Transverse colon (tissue), 4 donors: ENCODE measurements at regions not wholly inside any gene's neighbourhood (a gene's known extent, or its start where the extent isn't known, plus 50 kb on each side); places are given as distances from the start of the nearest gene placed in this dataset.

Experiments
- CTCF ChIP-seq, 5 experiments: fragments of 200-600 bp in 3 of 5; fragments of 450-650 bp in 2 of 5; sonication (generic) in 3 of 5; IDR thresholded peaks; 1 replicate in 2 of 5; 2 replicates in 3 of 5; pipeline ENCODE4 v1.5.1; 2016 to 2017; ENCODE audit warnings: antibody characterized with exemption in 5 of 5, inconsistent platforms in 3 of 5, mild to moderate bottlenecking in 2 of 5, moderate library complexity in 1 of 5
- POLR2A ChIP-seq: fragments of 450-650 bp; IDR thresholded peaks from one replicate; pipeline ENCODE4 v1.6.1; 2016; ENCODE audit warnings: antibody characterized with exemption, mild to moderate bottlenecking, moderate library complexity
- POLR2AphosphoS5 ChIP-seq, 3 donors: sonication (generic); formaldehyde crosslinking; IDR thresholded peaks; one replicate each; pipeline ENCODE4 v1.6.1; 2016; ENCODE audit warnings: antibody characterized with exemption in 3 of 3

DNA sequence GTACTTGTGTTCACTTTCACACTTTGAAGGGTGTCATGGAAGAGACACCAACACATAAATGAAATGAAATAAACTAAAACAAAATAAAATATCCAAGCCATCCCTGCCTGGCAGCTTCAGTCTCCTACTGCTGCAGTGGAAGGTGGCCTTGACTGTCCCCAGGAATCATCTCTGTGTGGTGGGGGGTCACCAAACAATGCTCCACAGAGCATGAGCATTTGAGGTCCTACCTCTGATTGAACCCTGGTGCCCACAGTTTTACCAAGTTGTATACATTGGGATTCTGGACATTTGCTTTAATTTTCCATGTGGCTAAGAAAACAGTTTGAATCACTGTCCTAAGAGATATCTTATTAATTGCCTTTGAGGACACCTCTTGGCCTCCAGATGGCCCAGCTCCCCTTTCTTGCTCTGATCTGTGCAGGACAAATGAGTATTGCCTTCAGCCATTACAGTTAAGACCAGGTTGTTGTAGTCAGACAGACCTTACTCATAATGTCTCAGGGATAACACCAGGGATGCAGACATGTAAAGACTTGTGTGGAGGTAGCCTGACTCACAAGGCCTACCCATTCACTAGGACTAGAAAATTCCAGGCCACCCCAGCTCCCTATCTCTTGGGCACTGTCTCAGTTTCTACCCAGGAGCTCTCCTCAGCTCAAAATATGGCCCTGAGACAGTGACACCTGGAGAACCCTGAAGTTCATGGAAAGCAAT lies 195.0 kb downstream of the MYCN start:
- no peak for TF ChIP-seq CTCF (IDR thresholded peaks at IDR 0.05)
- no peak for TF ChIP-seq POLR2A
- TF ChIP-seq POLR2AphosphoS5 (IDR thresholded peaks at IDR 0.05): no peak
